Testis (tissue), 2 donors: ENCODE measurements at regions not wholly inside any gene's neighbourhood (a gene's known extent, or its start where the extent isn't known, plus 50 kb on each side); places are given as distances from the start of the nearest gene placed in this dataset.

Experiments used
- DNase-seq: peaks from one replicate; pipeline ENCODE4 v3.0.0-alpha.2; 2019
- H3K27ac ChIP-seq, 2 donors: fragments of 200-600 bp; sonication (generic); one replicate each; pipeline ENCODE4 v1.5.1; 2019
- H3K27me3 ChIP-seq: fragments of 200-600 bp; sonication (generic); one replicate; pipeline ENCODE4 v1.5.1; 2019
- H3K36me3 ChIP-seq: fragments of 200-600 bp; sonication (generic); one replicate; pipeline ENCODE4 v1.5.1; 2017; ENCODE audit warnings: low read depth; ENCODE audit errors: missing control alignments
- H3K4me1 ChIP-seq: fragments of 200-600 bp; sonication (generic); one replicate; pipeline ENCODE4 v1.5.1; 2019
- H3K4me3 ChIP-seq, 2 donors: fragments of 200-600 bp; sonication (generic); one replicate each; pipeline ENCODE4 v1.5.1; 2017 to 2019
- H3K9me3 ChIP-seq: fragments of 200-600 bp; sonication (generic); one replicate; pipeline ENCODE4 v1.5.1; 2017
- CTCF ChIP-seq, 3 experiments: fragments of 450-650 bp in 2 of 3; fragments of 200-600 bp in 1 of 3; sonication (generic) in 1 of 3; IDR thresholded peaks; one replicate each; pipeline ENCODE4 v1.5.1; 2016 to 2019; ENCODE audit warnings: antibody characterized with exemption in 3 of 3, mild to moderate bottlenecking in 2 of 3, moderate library complexity in 1 of 3
- POLR2A ChIP-seq: fragments of 450-650 bp; IDR thresholded peaks from one replicate; pipeline ENCODE4 v1.6.1; 2017; ENCODE audit warnings: antibody characterized with exemption, mild to moderate bottlenecking, moderate library complexity
- WGBS, 2 donors: methylation state at CpG; one replicate each; pipeline ENCODE4 v1.1.5; 2018; 5-methylcytosine and 5-hydroxymethylcytosine counted together
- intact Hi-C: fragments of 100-400 bp; cut with DNase I; formaldehyde crosslinking; loops from one replicate; pipeline ENCODE4 v1.15.1; 2023; ENCODE audit warnings: low total_unique reads

GRCh38 chr4:120435179-120435578 is 368.5 kb upstream of the MAD2L1 start:
- no peak for DNase-seq
- 61 to 67% methylated on average over 5 of the region's 5 CpGs for WGBS, 2 donors
- intact Hi-C loops, result no loop called here
- Histone ChIP-seq H3K36me3 (no peaks in the 10 kb centered on the region), H3K4me3 (no peak overlapping the region), H3K9me3 (no peaks in the 10 kb centered on the region), H3K27me3 (no peaks in the 10 kb centered on the region), H3K27ac (no peak overlapping the region), H3K4me1 (no peaks in the 10 kb centered on the region)
- TF ChIP-seq CTCF (IDR thresholded peaks at IDR 0.05) (no peak), POLR2A (no peak)

- Histone ChIP-seq H3K27ac (no peak overlapping the region), H3K4me3 (no peak overlapping the region), H3K27me3 (no peaks in the 10 kb centered on the region), H3K36me3 (no peaks in the 10 kb centered on the region), H3K4me1 (no peaks in the 10 kb centered on the region), H3K9me3 (no peaks in the 10 kb centered on the region)
- TF ChIP-seq CTCF (IDR thresholded peaks at IDR 0.05) (no peak), POLR2A (no peak)
- intact Hi-C loops, result no loop called here
- DNase-seq, result no peak
- 82 to 85% methylated on average over 2 of the region's 2 CpGs for WGBS, 2 donors
These were observed 368.1 kb upstream of the MAD2L1 start for GRCh38 chr4:120434756-120435155.

- H3K27me3 ChIP-seq, result no peaks in the 10 kb centered on the region
- no peak for DNase-seq
- H3K36me3 ChIP-seq, result no peaks in the 10 kb centered on the region
- 72 to 73% methylated on average over 3 of the region's 3 CpGs for WGBS, 2 donors
- intact Hi-C loops, result no loop called here
- no peak for TF ChIP-seq CTCF (IDR thresholded peaks at IDR 0.05)
- no peak for TF ChIP-seq POLR2A
- H3K4me3 ChIP-seq, result no peak overlapping the region
- no peaks in the 10 kb centered on the region for H3K4me1 ChIP-seq
- no peak overlapping the region for H3K27ac ChIP-seq
- H3K9me3 ChIP-seq, result no peaks in the 10 kb centered on the region
These were observed 365.7 kb upstream of the MAD2L1 start for GRCh38 chr4:120432301-120432860.

GRCh38 chr4:120431180-120431579 is 364.5 kb upstream of the MAD2L1 start:
- Histone ChIP-seq H3K27me3 (no peaks in the 10 kb centered on the region), H3K4me3 (no peak overlapping the region), H3K4me1 (no peaks in the 10 kb centered on the region), H3K27ac (no peak overlapping the region), H3K36me3 (no peaks in the 10 kb centered on the region), H3K9me3 (no peaks in the 10 kb centered on the region)
- intact Hi-C loops, result no loop called here
- no peak for DNase-seq
- TF ChIP-seq POLR2A (no peak), CTCF (IDR thresholded peaks at IDR 0.05) (no peak)

GRCh38 chr4:120418146-120418545 is 351.5 kb upstream of the MAD2L1 start:
- Histone ChIP-seq H3K27ac (no peak overlapping the region), H3K36me3 (no peaks in the 10 kb centered on the region), H3K4me1 (no peaks in the 10 kb centered on the region), H3K9me3 (no peaks in the 10 kb centered on the region), H3K4me3 (no peak overlapping the region), H3K27me3 (no peaks in the 10 kb centered on the region)
- no peak for DNase-seq
- TF ChIP-seq CTCF (IDR thresholded peaks at IDR 0.05) (no peak), POLR2A (no peak)
- intact Hi-C loops, result no loop called here
